ENCODE measurements at regions not wholly inside any gene's neighbourhood (a gene's known extent, or its start where the extent isn't known, plus 50 kb on each side); places are given as distances from the start of the nearest gene placed in this dataset.

DNA sequence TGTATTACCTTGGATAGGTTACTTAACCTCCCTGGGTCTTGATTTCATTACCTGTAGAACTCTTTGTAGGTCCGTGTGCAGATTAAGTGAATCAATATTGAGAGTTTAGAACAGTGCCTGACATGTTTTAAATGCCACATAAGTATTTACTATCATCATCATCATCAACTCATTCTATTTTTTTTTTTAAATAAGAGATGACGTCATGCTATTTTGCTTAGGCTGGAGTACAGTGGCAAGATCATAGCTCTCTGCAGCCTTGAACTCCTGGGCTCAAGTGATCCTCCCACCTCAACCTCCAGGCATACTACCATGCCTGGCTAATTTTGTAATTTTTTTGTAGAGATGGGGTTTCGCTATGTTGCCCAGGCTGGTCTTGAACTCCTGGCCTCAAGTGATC, 132.0 kb upstream of the FZD8 start:
- ChIA-PET POLR2A (no interaction called here), CTCF (no interaction called here)
- Histone ChIP-seq H3K9me3 (replicated peaks; ENCODE audit: control insufficient read depth, insufficient read depth, low read length) (no peaks in the 10 kb centered on the region), H2AFZ (ENCODE audit: low read depth, low read length) (no peak overlapping the region), H3K27me3 (ENCODE audit: control insufficient read depth in 2 of 2, insufficient read depth in 2 of 2, low read length in 2 of 2) (peaks cover 12 to 13% of the 10 kb centered on the region in 2 experiments), H4K20me1 (replicated peaks; ENCODE audit: control insufficient read depth, extremely low read depth, insufficient read depth, low read length) (no peaks in the 10 kb centered on the region), H3K4me3 (replicated peaks in 1 of 3; ENCODE audit: insufficient read depth in 1 of 3, low read depth in 1 of 3, low read length in 3 of 3) (no peak overlapping the region), H3K9me1 (replicated peaks; ENCODE audit: control insufficient read depth, extremely low read depth, insufficient read depth, low read length) (no peaks in the 10 kb centered on the region), H3K9ac (replicated peaks; ENCODE audit: extremely low read depth, insufficient read depth, low read length) (no peak overlapping the region), H3K36me3 (ENCODE audit: control insufficient read depth in 2 of 2, extremely low read depth in 1 of 2, insufficient read depth in 2 of 2, low read length in 2 of 2) (no peaks in the 10 kb centered on the region), H3K4me1 (ENCODE audit: control insufficient read depth, extremely low read depth, insufficient read depth, low read length) (no peaks in the 10 kb centered on the region), H3K27ac (ENCODE audit: insufficient read depth, low read depth, low read length) (no peak overlapping the region), H3K79me2 (ENCODE audit: control insufficient read depth, insufficient read depth, low read length) (no peaks in the 10 kb centered on the region), H3K4me2 (ENCODE audit: insufficient read depth, low read length) (no peak overlapping the region)
- BruUV-seq (replicated peaks) = no TSS peak
- TF ChIP-seq FOS (IDR thresholded peaks at IDR 0.05; ENCODE audit: borderline replicate concordance, insufficient read depth, low read length) (no peak), MAX (IDR thresholded peaks at IDR 0.05; ENCODE audit: insufficient read depth, insufficient read length) (no peak), POLR2A (IDR thresholded peaks at IDR 0.05; ENCODE audit: low read depth, low read length) (no peak), MYC (IDR thresholded peaks at IDR 0.05; ENCODE audit: low read depth, low read length) (no peak), JUN (IDR thresholded peaks at IDR 0.05; ENCODE audit: borderline replicate concordance, insufficient read depth, insufficient read length, low read depth) (no peak), GATA2 (IDR thresholded peaks at IDR 0.05; ENCODE audit: insufficient read depth, insufficient read length, low read depth, low read length) (no peak), EZH2 (IDR thresholded peaks at IDR 0.05; ENCODE audit: borderline replicate concordance, low read depth, low read length, severe bottlenecking) (no peak), POLR2AphosphoS5 (IDR thresholded peaks at IDR 0.05; ENCODE audit: insufficient read depth, low read depth, low read length) (no peak)
- TF ChIP-seq, protein P1, sequence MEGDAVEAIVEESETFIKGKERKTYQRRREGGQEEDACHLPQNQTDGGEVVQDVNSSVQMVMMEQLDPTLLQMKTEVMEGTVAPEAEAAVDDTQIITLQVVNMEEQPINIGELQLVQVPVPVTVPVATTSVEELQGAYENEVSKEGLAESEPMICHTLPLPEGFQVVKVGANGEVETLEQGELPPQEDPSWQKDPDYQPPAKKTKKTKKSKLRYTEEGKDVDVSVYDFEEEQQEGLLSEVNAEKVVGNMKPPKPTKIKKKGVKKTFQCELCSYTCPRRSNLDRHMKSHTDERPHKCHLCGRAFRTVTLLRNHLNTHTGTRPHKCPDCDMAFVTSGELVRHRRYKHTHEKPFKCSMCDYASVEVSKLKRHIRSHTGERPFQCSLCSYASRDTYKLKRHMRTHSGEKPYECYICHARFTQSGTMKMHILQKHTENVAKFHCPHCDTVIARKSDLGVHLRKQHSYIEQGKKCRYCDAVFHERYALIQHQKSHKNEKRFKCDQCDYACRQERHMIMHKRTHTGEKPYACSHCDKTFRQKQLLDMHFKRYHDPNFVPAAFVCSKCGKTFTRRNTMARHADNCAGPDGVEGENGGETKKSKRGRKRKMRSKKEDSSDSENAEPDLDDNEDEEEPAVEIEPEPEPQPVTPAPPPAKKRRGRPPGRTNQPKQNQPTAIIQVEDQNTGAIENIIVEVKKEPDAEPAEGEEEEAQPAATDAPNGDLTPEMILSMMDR (IDR thresholded peaks at IDR 0.05; ENCODE audit: extremely low read depth in 1 of 2, insufficient read depth in 1 of 2, low read depth in 1 of 2, low read length in 2 of 2) = no peak
- dilution Hi-C loops (cut with MboI; ENCODE audit: extremely low pct_ligation_motif_present, low sequenced_read_pairs) (no loop called here), intact Hi-C loops (cut with micrococcal nuclease) (no loop called here)
- FAIRE-seq = no peak
- DNase-seq (ENCODE audit: low read depth, low spot score) = no peak

Data from endothelial cell of umbilical vein (primary cell).